DMS 273 treated with DMSO at 0.1 percent for 48 hours (cell line): ENCODE measurements at regions not wholly inside any gene's neighbourhood (a gene's known extent, or its start where the extent isn't known, plus 50 kb on each side); places are given as distances from the start of the nearest gene placed in this dataset.

Experiments
- DNase-seq: peaks from one replicate; lab custom pipeline; 2025; lab: John Stamatoyannopoulos, UW

DNA sequence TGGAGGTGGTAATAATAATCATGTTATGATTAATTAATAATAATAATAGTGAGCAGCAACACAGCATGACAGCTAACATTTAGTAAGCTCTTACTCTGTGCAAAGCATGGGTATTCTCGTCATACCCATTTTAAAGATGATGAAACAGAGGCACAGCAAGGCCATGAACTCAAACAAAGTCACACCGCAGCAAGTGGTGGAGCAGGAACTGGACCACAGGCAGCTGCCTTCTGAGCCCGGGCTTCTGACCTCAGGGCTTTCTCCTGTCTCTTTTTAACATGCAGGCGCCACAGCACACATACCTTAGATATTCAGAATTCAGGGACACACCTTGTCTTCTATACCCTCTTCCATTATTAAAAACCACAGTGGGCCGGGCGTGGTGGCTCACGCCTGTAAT, 50.7 kb upstream of the SPATA12 start:
- no peak for DNase-seq

GRCh38 chr3:57009367-57009766, 51.1 kb upstream of the SPATA12 start:
- DNase-seq, result no peak

DNA sequence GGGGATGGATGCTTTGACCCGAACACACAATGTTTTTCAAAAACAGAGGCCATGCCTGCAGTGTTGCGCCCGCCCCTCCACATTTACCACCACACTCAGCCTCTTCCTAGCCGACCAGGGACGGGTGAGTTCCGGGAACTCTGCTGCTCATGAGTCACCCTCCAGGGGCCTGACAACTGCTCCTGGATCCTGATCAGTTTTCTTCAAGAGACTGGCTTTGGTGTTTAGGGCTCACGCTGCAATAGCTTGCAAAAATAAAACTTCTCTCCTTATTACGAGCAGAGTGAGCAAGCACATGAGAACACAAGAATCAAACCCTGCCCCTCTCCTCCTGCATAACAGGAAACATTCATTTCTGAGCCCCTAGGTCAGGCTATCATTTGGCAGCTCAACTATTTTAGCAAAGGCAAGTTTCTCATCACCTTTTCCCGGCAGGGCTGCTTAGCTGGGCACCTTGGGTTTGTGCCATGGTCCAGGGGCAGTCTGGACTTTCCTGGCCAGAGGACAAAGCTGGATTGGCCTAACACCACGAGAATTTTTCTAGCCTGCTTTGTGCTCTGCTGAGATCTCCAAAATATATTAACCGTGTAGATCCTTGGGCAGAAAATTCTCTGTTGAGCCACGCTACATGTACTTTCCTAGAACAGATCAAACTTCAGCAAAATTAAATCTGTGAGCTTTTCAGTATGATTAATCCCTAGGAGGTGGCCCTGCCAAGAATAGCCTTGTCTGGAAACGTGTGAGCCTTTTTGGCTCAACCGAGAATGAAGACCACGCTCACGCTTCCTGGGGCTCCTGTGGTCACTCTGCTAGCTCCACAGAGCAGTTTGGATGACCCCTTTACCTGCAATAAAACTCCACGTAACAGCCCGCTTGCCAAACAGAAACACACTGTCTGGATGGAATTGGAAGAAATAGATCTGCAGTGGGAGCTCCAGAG, 52.7 kb upstream of the SPATA12 start:
- no peak for DNase-seq

GRCh38 chr3:57006949-57007419, 53.5 kb upstream of the SPATA12 start:
- DNase-seq, result no peak

DNA sequence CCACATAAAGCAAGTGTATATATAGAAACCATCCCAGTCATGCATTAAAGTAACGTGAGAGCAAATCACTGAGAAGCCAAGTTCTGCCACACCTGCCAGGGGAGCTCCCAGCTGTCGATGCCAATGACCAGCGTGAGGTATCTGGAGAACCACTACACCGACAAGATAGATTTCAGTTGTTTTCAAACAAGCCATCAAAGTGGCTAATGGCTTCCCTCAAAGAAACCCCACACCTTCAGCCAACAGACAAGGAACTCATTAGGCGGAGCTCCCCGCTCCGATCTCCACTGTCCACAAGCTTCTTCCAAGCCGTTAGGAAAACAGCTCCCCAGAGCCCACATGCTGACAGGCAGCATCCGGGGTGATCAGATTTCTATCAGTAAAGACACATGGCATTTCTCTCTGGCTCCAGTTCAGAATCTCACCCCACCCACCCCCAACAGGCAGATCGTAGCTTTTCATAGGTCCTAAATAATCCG, 54.2 kb upstream of the SPATA12 start:
- DNase-seq, result peak; percentile 64

- no peak for DNase-seq
Measured at GRCh38 chr3:57004229-57004628, 56.2 kb upstream of the SPATA12 start.

GRCh38 chr3:57003676-57004075, 56.8 kb upstream of the SPATA12 start:
- DNase-seq, result no peak

GRCh38 chr3:57001356-57001755, 59.1 kb upstream of the SPATA12 start:
- DNase-seq, result no peak

- DNase-seq, result no peak
Measured at GRCh38 chr3:57000012-57000411, 60.5 kb upstream of the SPATA12 start.

DNA sequence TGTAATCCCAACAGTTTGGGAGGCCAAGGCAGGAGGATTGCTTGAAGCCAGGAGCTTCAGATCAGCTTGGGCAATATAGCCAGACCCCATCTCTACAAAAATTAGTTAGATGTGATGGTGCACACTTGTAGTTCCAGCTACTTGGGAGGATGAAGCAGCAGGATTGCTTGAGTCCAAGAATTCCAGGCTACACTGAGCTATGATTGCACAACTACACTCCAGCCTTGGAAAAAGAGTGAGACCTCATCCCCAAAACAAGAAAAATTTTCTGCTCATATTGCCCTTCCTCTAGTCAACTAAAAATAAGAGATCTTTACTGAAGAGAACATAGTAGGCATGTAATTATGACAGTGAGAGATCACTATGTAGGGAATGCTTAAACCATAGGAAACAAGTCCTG, 60.9 kb upstream of the SPATA12 start:
- no peak for DNase-seq

GRCh38 chr3:56998076-56998529, 62.4 kb upstream of the SPATA12 start:
- DNase-seq, result no peak

GRCh38 chr3:56997675-56998074, 62.8 kb upstream of the SPATA12 start:
- DNase-seq, result no peak

DNA sequence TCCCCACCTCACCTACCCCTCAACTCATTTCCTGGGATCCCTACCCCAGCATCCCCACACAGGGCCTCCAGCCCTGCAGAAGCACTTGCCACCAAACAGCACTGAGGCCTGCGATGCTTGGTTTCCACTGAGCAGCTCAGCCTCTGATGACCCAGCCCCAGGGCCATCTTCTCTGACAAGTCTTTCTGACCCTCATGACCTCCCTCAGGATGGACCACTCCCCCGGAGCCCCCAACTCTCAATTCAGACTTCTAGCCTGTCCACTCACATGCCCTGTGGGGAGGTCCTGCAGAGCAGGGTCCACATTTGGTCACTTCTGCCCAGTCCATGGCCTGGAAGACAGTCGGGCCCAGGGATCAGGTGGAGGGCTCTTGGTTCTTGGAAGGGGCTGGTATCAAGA, 63.4 kb upstream of the SPATA12 start:
- no peak for DNase-seq

DNA sequence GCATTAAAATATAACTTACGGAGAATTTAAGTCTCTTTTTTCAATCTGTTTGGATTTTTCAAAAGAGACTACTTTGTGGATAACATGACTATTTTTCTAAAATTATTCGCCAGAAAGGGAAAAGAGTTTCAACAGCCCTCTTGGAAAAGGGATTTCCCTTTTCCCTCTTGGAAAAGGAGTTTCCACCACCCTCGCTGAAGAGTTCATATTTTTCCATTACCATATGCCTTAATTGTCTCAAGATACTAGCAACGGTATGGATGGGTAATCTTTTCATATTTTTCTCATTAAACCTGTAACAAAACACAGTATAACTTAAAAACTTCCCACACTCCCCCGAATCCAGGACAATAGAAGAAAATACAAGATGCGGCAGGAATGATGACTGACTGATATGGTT, 66.1 kb upstream of the SPATA12 start:
- DNase-seq, result no peak

GRCh38 chr3:56990641-56991015, 69.8 kb upstream of the SPATA12 start:
- no peak for DNase-seq

- DNase-seq, result no peak
Measured at GRCh38 chr3:56989977-56990640, 70.4 kb upstream of the SPATA12 start.

GRCh38 chr3:56989169-56989976, 71.1 kb upstream of the SPATA12 start:
- DNase-seq, result no peak

DNA sequence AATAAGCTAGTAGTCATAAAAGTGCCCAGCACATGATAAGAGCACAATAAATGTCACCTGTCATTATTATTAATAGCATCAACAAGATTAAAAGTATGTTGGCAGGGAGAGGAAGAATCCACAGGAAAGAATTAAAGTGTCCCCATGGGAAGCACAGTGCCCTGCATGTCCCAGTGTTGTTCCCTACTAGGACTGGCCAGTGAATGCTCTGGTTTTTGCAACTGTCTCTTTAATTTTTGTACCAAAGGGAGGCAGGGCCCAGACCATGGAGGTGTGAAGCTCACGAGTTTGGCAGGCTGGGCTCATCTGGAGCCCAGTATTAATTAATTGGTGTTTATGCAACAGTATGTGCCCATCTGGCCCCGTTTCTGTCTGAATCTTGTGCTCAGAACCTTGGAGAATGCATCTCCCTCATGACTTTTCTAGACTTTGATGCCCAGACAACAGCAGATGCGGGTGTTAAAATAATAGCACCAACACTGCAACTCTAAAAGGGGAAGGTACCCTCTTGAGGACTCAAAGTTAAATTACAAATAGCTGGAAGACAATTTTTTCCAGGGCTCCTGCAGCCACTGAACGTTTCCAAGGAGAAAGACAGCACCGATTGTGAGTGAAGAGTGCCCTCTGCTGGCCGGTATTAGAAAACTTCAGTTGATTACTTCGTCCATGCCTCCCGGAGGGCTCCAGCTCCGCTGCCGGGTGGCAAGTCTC, 71.9 kb upstream of the SPATA12 start:
- peak; percentile 89 for DNase-seq

DNA sequence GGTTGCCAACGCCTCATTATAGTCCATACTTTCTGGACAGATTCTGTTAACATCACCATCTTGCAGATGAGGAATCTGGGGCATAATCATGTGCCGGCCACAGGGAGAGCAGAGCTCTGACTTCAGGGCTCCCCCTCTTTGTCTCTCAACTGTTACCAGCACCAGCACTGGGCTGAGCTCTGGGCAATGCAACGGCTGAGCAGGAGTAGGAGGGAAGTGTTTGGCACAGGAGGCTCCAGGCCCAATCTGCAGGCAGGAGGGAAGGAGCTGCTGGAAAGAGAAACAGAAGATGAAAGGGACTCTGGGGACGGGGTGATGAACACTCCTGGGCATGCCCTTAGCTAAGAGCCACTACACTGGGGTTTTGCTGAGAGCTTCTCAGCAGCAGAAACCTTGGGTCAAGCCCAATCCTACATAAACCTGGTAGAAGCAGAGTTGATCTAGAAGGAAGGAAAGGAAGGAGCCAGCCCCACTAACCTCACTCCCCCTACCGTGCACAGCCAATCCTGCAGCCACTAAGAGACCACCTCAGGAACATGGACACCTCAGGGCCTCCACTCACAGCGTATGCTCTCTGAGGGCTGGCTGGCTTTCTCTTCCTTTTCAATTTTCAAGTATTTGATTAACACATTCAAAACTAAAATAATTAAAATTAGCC, 73.1 kb upstream of the SPATA12 start:
- no peak for DNase-seq

- no peak for DNase-seq
Measured at GRCh38 chr3:56986347-56986746, 74.1 kb upstream of the SPATA12 start.

GRCh38 chr3:56985878-56986277, 74.6 kb upstream of the SPATA12 start:
- DNase-seq, result peak; percentile 17
